PC-9 (cell line): ENCODE measurements at regions not wholly inside any gene's neighbourhood (a gene's known extent, or its start where the extent isn't known, plus 50 kb on each side); places are given as distances from the start of the nearest gene placed in this dataset.
A peak's percentile ranks its signal among the peaks of the same experiment; 100 is the strongest.

Experiments
- BruUV-seq: library from RNA; stranded (reverse); fragments of 400-500 nt; replicated peaks from 2 replicates; lab custom pipeline; 2021; lab: Mats Ljungman, UMichigan
- CTCF ChIA-PET: fragments of 300-600 bp; sonication (Branson Sonifier 250); formaldehyde crosslinking; loops from one replicate; lab custom pipeline; 2022; ENCODE audit warnings: antibody characterized with exemption; lab: Charles Lee
- POLR2A ChIA-PET: fragments of 300-600 bp; sonication (Branson Sonifier 250); formaldehyde crosslinking; loops from one replicate; lab custom pipeline; 2022; ENCODE audit warnings: antibody characterized with exemption; ENCODE audit not compliant: unreplicated experiment; lab: Charles Lee
- DNase-seq, 2 experiments: peaks; one replicate each; pipeline versions ENCODE4 v3.0.0 to v3.0.0-alpha.2; 2015 to 2022; ENCODE audit warnings: mixed read lengths in 1 of 2
- H2AFZ ChIP-seq: fragments of 200-600 bp; sonication (generic); 2 replicates; pipeline ENCODE4 v1.8.1; 2017; ENCODE audit warnings: antibody characterized with exemption
- H3F3A ChIP-seq: fragments of 200-600 bp; sonication (generic); 2 replicates; pipeline ENCODE4 v1.8.1; 2017; ENCODE audit warnings: antibody characterized with exemption, mild to moderate bottlenecking, low read depth; ENCODE audit not compliant: insufficient read depth
- H3K27ac ChIP-seq: fragments of 200-600 bp; sonication (generic); 2 replicates; pipeline ENCODE4 v1.6.1; 2016; ENCODE audit warnings: mixed run types
- H3K27me3 ChIP-seq: fragments of 200-600 bp; sonication (generic); 2 replicates; pipeline ENCODE4 v1.6.1; 2016; ENCODE audit warnings: low read depth, mixed run types; ENCODE audit not compliant: insufficient read depth
- H3K36me3 ChIP-seq: fragments of 200-600 bp; sonication (generic); 2 replicates; pipeline ENCODE4 v1.6.1; 2016; ENCODE audit warnings: low read depth, mixed run types
- H3K4me1 ChIP-seq: fragments of 200-600 bp; sonication (generic); replicated peaks from 2 replicates; pipeline ENCODE4 v1.6.1; 2016; ENCODE audit warnings: mixed run types; ENCODE audit not compliant: insufficient read depth
- H3K4me2 ChIP-seq: fragments of 200-600 bp; sonication (generic); 2 replicates; pipeline ENCODE4 v1.6.1; 2017; ENCODE audit warnings: mixed run types
- H3K4me3 ChIP-seq: fragments of 200-600 bp; sonication (generic); 2 replicates; pipeline ENCODE4 v1.6.1; 2016; ENCODE audit warnings: mixed run types
- H3K79me2 ChIP-seq: fragments of 200-600 bp; sonication (generic); 2 replicates; pipeline ENCODE4 v1.6.1; 2017; ENCODE audit warnings: low read depth, mixed run types
- H3K9me2 ChIP-seq: fragments of 200-600 bp; sonication (generic); 2 replicates; pipeline ENCODE4 v1.8.1; 2017; ENCODE audit warnings: mild to moderate bottlenecking; ENCODE audit not compliant: insufficient read depth
- H3K9me3 ChIP-seq: fragments of 200-600 bp; sonication (generic); 2 replicates; pipeline ENCODE4 v1.8.1; 2016; ENCODE audit warnings: low read depth; ENCODE audit not compliant: insufficient read depth
- H4K20me1 ChIP-seq: fragments of 200-600 bp; sonication (generic); 2 replicates; pipeline ENCODE4 v1.8.1; 2017; ENCODE audit not compliant: insufficient read depth
- CTCF ChIP-seq: fragments of 200-600 bp; sonication (generic); conservative IDR thresholded peaks from 2 replicates; pipeline ENCODE4 v1.6.1; 2017; ENCODE audit warnings: mixed run types, antibody characterized with exemption, mild to moderate bottlenecking, moderate library complexity
- EZH2 ChIP-seq: fragments of 200-600 bp; sonication (generic); IDR thresholded peaks from 2 replicates; pipeline ENCODE4 v1.8.0; 2017; ENCODE audit warnings: antibody characterized with exemption, low read depth
- intact Hi-C: fragments of 100-400 bp; cut with micrococcal nuclease; formaldehyde crosslinking; loops from one replicate; pipeline ENCODE4 v1.10.0; 2022; ENCODE audit not compliant: unreplicated experiment

- CTCF ChIA-PET, result no interaction called here
- Histone ChIP-seq H3K9me2 (no peaks in the 10 kb centered on the region), H3K79me2 (no peaks in the 10 kb centered on the region), H3K4me3 (no peak overlapping the region), H2AFZ (0 out of 2 replicates have a peak overlapping the region, but pooled peaks have one; percentile 33), H3K9me3 (no peaks in the 10 kb centered on the region), H3K27ac (no peak overlapping the region), H4K20me1 (no peaks in the 10 kb centered on the region), H3K36me3 (no peaks in the 10 kb centered on the region), H3K27me3 (no peaks in the 10 kb centered on the region), H3K4me1 (no peaks in the 10 kb centered on the region), H3K4me2 (no peak overlapping the region), H3F3A (no peaks in the 10 kb centered on the region)
- POLR2A ChIA-PET, result no interaction called here
- intact Hi-C loops, result no loop called here
- no TSS peak for BruUV-seq
- TF ChIP-seq EZH2 (no peak), CTCF (no peak)
- no peak for DNase-seq
Observed at GRCh38 chr13:54390841-54391240, 1362.2 kb downstream of the OLFM4 start.

GRCh38 chr13:54394085-54394700 is 1365.6 kb downstream of the OLFM4 start:
- H3K4me1 ChIP-seq, result no peaks in the 10 kb centered on the region
- no peaks in the 10 kb centered on the region for H3K9me2 ChIP-seq
- no peaks in the 10 kb centered on the region for H3K27me3 ChIP-seq
- H3K27ac ChIP-seq, result no peak overlapping the region
- H4K20me1 ChIP-seq, result no peaks in the 10 kb centered on the region
- CTCF ChIA-PET, result no interaction called here
- H2AFZ ChIP-seq, result peak overlapping the region; percentile 64; the same call in 1 of the 2 replicates
- TF ChIP-seq EZH2, result no peak
- no peak for TF ChIP-seq CTCF
- H3K9me3 ChIP-seq, result no peaks in the 10 kb centered on the region
- POLR2A ChIA-PET, result no interaction called here
- no peaks in the 10 kb centered on the region for H3K79me2 ChIP-seq
- H3K36me3 ChIP-seq, result no peaks in the 10 kb centered on the region
- no peak overlapping the region for H3K4me2 ChIP-seq
- BruUV-seq, result no TSS peak
- no peaks in the 10 kb centered on the region for H3F3A ChIP-seq
- H3K4me3 ChIP-seq, result no peak overlapping the region
- intact Hi-C loops, result no loop called here
- DNase-seq, result no peak

GRCh38 chr13:54394908-54395307 is 1366.3 kb downstream of the OLFM4 start:
- no peaks in the 10 kb centered on the region for H4K20me1 ChIP-seq
- ChIA-PET CTCF (no interaction called here), POLR2A (no interaction called here)
- no peaks in the 10 kb centered on the region for H3K9me2 ChIP-seq
- no peak overlapping the region for H3K27ac ChIP-seq
- no peaks in the 10 kb centered on the region for H3F3A ChIP-seq
- DNase-seq, result no peak
- H3K4me2 ChIP-seq, result no peak overlapping the region
- H2AFZ ChIP-seq, result no peak overlapping the region
- H3K4me3 ChIP-seq, result no peak overlapping the region
- H3K27me3 ChIP-seq, result no peaks in the 10 kb centered on the region
- H3K4me1 ChIP-seq, result no peaks in the 10 kb centered on the region
- no peaks in the 10 kb centered on the region for H3K79me2 ChIP-seq
- no TSS peak for BruUV-seq
- no peaks in the 10 kb centered on the region for H3K9me3 ChIP-seq
- H3K36me3 ChIP-seq, result no peaks in the 10 kb centered on the region
- no peak for TF ChIP-seq CTCF
- TF ChIP-seq EZH2, result no peak
- intact Hi-C loops, result no loop called here
